MM.1S (cell line): ENCODE measurements at regions not wholly inside any gene's neighbourhood (a gene's known extent, or its start where the extent isn't known, plus 50 kb on each side); places are given as distances from the start of the nearest gene placed in this dataset.

Experiments
- EZH2 ChIP-seq: fragments of 300-600 bp; sonication (generic); optimal IDR thresholded peaks from 2 replicates; pipeline ENCODE3; 2017; ENCODE audit warnings: low read depth, mild to moderate bottlenecking, antibody characterized with exemption, low read length, mixed read lengths
- EZH2phosphoT487 ChIP-seq: fragments of 300-600 bp; sonication (generic); IDR thresholded peaks from 2 replicates; pipeline ENCODE4 v1.6.1; 2018; ENCODE audit warnings: antibody characterized with exemption, low read length
- TF ChIP-seq, protein P1 (sequence below): fragments of 300-600 bp; sonication (generic); IDR thresholded peaks from 2 replicates; pipeline ENCODE4 v1.5.1; 2016; ENCODE audit warnings: antibody characterized with exemption, low read length, mixed read lengths

DNA sequence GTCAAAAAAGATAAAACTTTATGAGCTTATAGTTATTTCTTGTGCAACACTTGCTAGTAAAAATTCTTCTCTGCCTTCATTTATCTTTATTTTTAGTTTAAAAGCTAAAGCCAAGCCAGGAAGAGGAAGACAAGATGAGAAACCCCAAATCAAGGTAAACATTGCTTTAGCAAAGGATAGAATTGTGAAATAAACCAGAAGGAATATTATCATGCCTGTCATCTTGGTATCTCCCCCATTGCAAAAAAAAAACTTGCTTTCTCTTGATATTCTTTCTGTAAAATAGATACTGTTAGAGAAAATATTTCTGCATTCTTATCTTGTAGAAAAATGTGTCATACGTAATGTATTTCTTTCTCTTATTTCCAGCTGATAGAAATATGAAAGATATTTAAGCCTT is 432.8 kb downstream of the GJA1 start:
- TF ChIP-seq, protein P1, sequence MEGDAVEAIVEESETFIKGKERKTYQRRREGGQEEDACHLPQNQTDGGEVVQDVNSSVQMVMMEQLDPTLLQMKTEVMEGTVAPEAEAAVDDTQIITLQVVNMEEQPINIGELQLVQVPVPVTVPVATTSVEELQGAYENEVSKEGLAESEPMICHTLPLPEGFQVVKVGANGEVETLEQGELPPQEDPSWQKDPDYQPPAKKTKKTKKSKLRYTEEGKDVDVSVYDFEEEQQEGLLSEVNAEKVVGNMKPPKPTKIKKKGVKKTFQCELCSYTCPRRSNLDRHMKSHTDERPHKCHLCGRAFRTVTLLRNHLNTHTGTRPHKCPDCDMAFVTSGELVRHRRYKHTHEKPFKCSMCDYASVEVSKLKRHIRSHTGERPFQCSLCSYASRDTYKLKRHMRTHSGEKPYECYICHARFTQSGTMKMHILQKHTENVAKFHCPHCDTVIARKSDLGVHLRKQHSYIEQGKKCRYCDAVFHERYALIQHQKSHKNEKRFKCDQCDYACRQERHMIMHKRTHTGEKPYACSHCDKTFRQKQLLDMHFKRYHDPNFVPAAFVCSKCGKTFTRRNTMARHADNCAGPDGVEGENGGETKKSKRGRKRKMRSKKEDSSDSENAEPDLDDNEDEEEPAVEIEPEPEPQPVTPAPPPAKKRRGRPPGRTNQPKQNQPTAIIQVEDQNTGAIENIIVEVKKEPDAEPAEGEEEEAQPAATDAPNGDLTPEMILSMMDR, result no peak
- TF ChIP-seq EZH2phosphoT487 (no peak), EZH2 (no peak)
